ENCODE measurements at regions not wholly inside any gene's neighbourhood (a gene's known extent, or its start where the extent isn't known, plus 50 kb on each side); places are given as distances from the start of the nearest gene placed in this dataset.

DNA sequence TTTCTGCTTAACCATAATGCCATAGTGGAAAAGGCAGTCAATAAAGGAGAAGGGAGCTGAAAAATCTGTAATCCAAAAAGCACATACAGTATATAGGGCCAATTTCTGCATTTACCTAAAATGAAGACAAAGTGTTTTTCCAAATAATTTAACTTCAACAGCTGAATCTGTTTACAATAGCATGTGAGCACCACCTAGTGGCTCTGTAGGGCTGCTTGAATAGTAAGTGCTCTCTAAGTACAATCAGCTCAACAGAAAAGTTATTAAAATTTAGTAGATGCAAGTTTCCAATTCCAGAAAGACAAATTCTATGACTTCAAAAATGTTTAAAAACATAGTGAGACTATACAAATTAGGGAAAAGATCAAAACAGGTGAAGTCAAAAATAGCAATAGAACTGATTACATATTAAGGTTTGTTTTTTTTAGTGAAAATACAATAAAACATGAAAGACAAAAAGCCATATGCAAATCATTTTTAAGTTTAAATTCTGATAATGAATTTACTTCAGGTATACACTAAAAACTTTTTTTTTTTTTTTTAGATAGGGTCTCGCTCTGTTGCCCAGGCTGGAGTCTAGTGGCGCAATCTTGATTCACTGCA is 220.0 kb downstream of the SETD4 start:
- no peak overlapping the region for H3K27ac ChIP-seq (ENCODE audit: low read length)
- H3K4me3 ChIP-seq (ENCODE audit: low read depth in 1 of 2, low read length in 2 of 2) = no peak overlapping the region
- no peaks in the 10 kb centered on the region for H3K36me3 ChIP-seq (ENCODE audit: control insufficient read depth in 1 of 2, insufficient read depth in 2 of 2, low read length in 2 of 2)
- H3K4me1 ChIP-seq (ENCODE audit: control insufficient read depth in 1 of 2, insufficient read depth in 2 of 2, low read length in 2 of 2) = no peaks in the 10 kb centered on the region
- H3K27me3 ChIP-seq (ENCODE audit: low read depth, low read length) = no peaks in the 10 kb centered on the region
- H3K9me3 ChIP-seq (ENCODE audit: control insufficient read depth in 1 of 2, low read length in 2 of 2) = no peaks in the 10 kb centered on the region

- H3K4me1 ChIP-seq (ENCODE audit: control insufficient read depth in 1 of 2, insufficient read depth in 2 of 2, low read length in 2 of 2) = no peaks in the 10 kb centered on the region
- no peak overlapping the region for H3K27ac ChIP-seq (ENCODE audit: low read length)
- H3K4me3 ChIP-seq (ENCODE audit: low read depth in 1 of 2, low read length in 2 of 2) = no peak overlapping the region
- no peaks in the 10 kb centered on the region for H3K9me3 ChIP-seq (ENCODE audit: control insufficient read depth in 1 of 2, low read length in 2 of 2)
- no peaks in the 10 kb centered on the region for H3K36me3 ChIP-seq (ENCODE audit: control insufficient read depth in 1 of 2, insufficient read depth in 2 of 2, low read length in 2 of 2)
- H3K27me3 ChIP-seq (ENCODE audit: low read depth, low read length) = no peaks in the 10 kb centered on the region
These were observed 221.2 kb downstream of the SETD4 start for GRCh38 chr21:35838987-35839763.

GRCh38 chr21:35838350-35838749 is 222.0 kb downstream of the SETD4 start:
- Histone ChIP-seq H3K27ac (ENCODE audit: low read length) (no peak overlapping the region), H3K4me3 (ENCODE audit: low read depth in 1 of 2, low read length in 2 of 2) (no peak overlapping the region), H3K27me3 (ENCODE audit: low read depth, low read length) (no peaks in the 10 kb centered on the region), H3K36me3 (ENCODE audit: control insufficient read depth in 1 of 2, insufficient read depth in 2 of 2, low read length in 2 of 2) (no peaks in the 10 kb centered on the region), H3K4me1 (ENCODE audit: control insufficient read depth in 1 of 2, insufficient read depth in 2 of 2, low read length in 2 of 2) (no peaks in the 10 kb centered on the region), H3K9me3 (ENCODE audit: control insufficient read depth in 1 of 2, low read length in 2 of 2) (no peaks in the 10 kb centered on the region)

DNA sequence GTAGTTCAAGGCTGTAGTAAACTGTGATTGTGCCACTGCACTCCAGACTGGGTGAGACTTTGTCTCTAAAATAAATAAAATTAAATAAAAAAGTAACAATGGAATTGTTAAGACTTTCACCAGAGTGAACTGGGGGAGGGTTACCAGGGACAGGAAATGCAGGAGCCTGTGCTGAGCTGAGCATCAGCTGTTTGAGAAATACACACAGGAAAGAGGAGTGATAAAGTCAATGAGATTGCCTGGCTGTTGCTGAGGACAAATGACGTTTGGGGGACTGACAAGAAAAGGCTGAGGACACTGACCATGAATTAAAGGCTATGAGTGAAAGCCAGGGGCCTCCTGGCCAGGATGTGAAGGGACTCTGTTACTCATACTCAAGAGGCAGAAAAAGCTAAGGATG is 226.3 kb downstream of the SETD4 start:
- Histone ChIP-seq H3K27me3 (ENCODE audit: low read depth, low read length) (no peaks in the 10 kb centered on the region), H3K4me3 (ENCODE audit: low read depth in 1 of 2, low read length in 2 of 2) (no peak overlapping the region), H3K4me1 (ENCODE audit: control insufficient read depth in 1 of 2, insufficient read depth in 2 of 2, low read length in 2 of 2) (no peaks in the 10 kb centered on the region), H3K27ac (ENCODE audit: low read length) (no peak overlapping the region), H3K9me3 (ENCODE audit: control insufficient read depth in 1 of 2, low read length in 2 of 2) (no peaks in the 10 kb centered on the region), H3K36me3 (ENCODE audit: control insufficient read depth in 1 of 2, insufficient read depth in 2 of 2, low read length in 2 of 2) (no peaks in the 10 kb centered on the region)

GRCh38 chr21:35833388-35833787 is 226.9 kb downstream of the SETD4 start:
- Histone ChIP-seq H3K36me3 (ENCODE audit: control insufficient read depth in 1 of 2, insufficient read depth in 2 of 2, low read length in 2 of 2) (no peaks in the 10 kb centered on the region), H3K4me3 (ENCODE audit: low read depth in 1 of 2, low read length in 2 of 2) (no peak overlapping the region), H3K9me3 (ENCODE audit: control insufficient read depth in 1 of 2, low read length in 2 of 2) (no peaks in the 10 kb centered on the region), H3K4me1 (ENCODE audit: control insufficient read depth in 1 of 2, insufficient read depth in 2 of 2, low read length in 2 of 2) (no peaks in the 10 kb centered on the region), H3K27me3 (ENCODE audit: low read depth, low read length) (no peaks in the 10 kb centered on the region), H3K27ac (ENCODE audit: low read length) (no peak overlapping the region)

GRCh38 chr21:35831230-35831629 is 229.1 kb downstream of the SETD4 start:
- H3K36me3 ChIP-seq (ENCODE audit: control insufficient read depth in 1 of 2, insufficient read depth in 2 of 2, low read length in 2 of 2) = no peaks in the 10 kb centered on the region
- H3K9me3 ChIP-seq (ENCODE audit: control insufficient read depth in 1 of 2, low read length in 2 of 2) = no peaks in the 10 kb centered on the region
- H3K4me1 ChIP-seq (ENCODE audit: control insufficient read depth in 1 of 2, insufficient read depth in 2 of 2, low read length in 2 of 2) = no peaks in the 10 kb centered on the region
- no peak overlapping the region for H3K4me3 ChIP-seq (ENCODE audit: low read depth in 1 of 2, low read length in 2 of 2)
- no peaks in the 10 kb centered on the region for H3K27me3 ChIP-seq (ENCODE audit: low read depth, low read length)
- H3K27ac ChIP-seq (ENCODE audit: low read length) = no peak overlapping the region

DNA sequence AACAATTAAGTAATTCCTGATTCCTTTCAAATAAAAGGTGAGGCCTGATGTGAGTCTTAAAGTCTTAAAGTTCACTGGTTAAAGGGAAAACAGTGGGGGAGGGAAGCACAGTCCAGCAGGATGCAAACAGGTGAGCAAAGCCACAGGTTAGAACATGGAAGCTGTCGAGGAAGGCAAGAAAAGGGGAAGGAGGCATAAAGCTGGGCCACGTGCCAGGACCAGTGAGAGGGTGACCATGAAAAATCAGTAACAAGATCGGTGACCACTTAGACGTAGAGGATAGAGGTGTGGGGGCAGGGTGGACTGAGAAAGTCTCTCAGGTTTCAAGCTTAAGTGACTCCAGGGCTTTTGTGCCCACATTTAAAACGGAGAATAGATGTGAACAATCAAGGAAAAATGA is 231.3 kb downstream of the SETD4 start:
- H3K4me3 ChIP-seq (ENCODE audit: low read depth in 1 of 2, low read length in 2 of 2) = no peak overlapping the region
- no peaks in the 10 kb centered on the region for H3K4me1 ChIP-seq (ENCODE audit: control insufficient read depth in 1 of 2, insufficient read depth in 2 of 2, low read length in 2 of 2)
- no peaks in the 10 kb centered on the region for H3K9me3 ChIP-seq (ENCODE audit: control insufficient read depth in 1 of 2, low read length in 2 of 2)

GRCh38 chr21:35828161-35828560 is 232.2 kb downstream of the SETD4 start:
- Histone ChIP-seq H3K4me1 (ENCODE audit: control insufficient read depth in 1 of 2, insufficient read depth in 2 of 2, low read length in 2 of 2) (no peaks in the 10 kb centered on the region), H3K27ac (ENCODE audit: low read length) (no peak overlapping the region), H3K27me3 (ENCODE audit: low read depth, low read length) (no peaks in the 10 kb centered on the region), H3K4me3 (ENCODE audit: low read depth in 1 of 2, low read length in 2 of 2) (no peak overlapping the region), H3K9me3 (ENCODE audit: control insufficient read depth in 1 of 2, low read length in 2 of 2) (no peaks in the 10 kb centered on the region), H3K36me3 (ENCODE audit: control insufficient read depth in 1 of 2, insufficient read depth in 2 of 2, low read length in 2 of 2) (no peaks in the 10 kb centered on the region)

More for the DNA sequence above, 231.3 kb downstream of the SETD4 start:
- no peak overlapping the region for H3K27ac ChIP-seq (ENCODE audit: low read length)
- no peaks in the 10 kb centered on the region for H3K36me3 ChIP-seq (ENCODE audit: control insufficient read depth in 1 of 2, insufficient read depth in 2 of 2, low read length in 2 of 2)
- no peaks in the 10 kb centered on the region for H3K27me3 ChIP-seq (ENCODE audit: low read depth, low read length)

DNA sequence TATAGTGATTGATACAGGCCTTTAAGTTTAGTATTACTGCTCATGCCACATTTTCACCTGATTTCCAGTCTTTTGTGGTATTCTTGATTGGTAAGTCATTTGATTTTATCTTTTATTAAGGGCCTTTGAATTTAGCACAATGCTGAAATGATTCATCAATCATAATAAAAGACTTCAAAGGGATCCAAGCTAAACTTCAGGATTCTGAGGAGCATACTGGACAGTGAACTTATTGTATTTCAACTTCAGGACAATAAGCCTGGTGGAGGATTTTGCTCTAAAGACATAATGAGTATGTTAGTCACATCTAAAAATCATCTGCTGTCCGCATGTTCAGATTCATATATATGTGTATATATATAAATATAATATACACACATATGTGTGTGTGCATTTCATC is 233.3 kb downstream of the SETD4 start:
- no peak overlapping the region for H3K4me3 ChIP-seq (ENCODE audit: low read depth in 1 of 2, low read length in 2 of 2)
- H3K27ac ChIP-seq (ENCODE audit: low read length) = no peak overlapping the region
- H3K36me3 ChIP-seq (ENCODE audit: control insufficient read depth in 1 of 2, insufficient read depth in 2 of 2, low read length in 2 of 2) = no peaks in the 10 kb centered on the region
- H3K9me3 ChIP-seq (ENCODE audit: control insufficient read depth in 1 of 2, low read length in 2 of 2) = no peaks in the 10 kb centered on the region
- no peaks in the 10 kb centered on the region for H3K27me3 ChIP-seq (ENCODE audit: low read depth, low read length)
- no peaks in the 10 kb centered on the region for H3K4me1 ChIP-seq (ENCODE audit: control insufficient read depth in 1 of 2, insufficient read depth in 2 of 2, low read length in 2 of 2)

DNA sequence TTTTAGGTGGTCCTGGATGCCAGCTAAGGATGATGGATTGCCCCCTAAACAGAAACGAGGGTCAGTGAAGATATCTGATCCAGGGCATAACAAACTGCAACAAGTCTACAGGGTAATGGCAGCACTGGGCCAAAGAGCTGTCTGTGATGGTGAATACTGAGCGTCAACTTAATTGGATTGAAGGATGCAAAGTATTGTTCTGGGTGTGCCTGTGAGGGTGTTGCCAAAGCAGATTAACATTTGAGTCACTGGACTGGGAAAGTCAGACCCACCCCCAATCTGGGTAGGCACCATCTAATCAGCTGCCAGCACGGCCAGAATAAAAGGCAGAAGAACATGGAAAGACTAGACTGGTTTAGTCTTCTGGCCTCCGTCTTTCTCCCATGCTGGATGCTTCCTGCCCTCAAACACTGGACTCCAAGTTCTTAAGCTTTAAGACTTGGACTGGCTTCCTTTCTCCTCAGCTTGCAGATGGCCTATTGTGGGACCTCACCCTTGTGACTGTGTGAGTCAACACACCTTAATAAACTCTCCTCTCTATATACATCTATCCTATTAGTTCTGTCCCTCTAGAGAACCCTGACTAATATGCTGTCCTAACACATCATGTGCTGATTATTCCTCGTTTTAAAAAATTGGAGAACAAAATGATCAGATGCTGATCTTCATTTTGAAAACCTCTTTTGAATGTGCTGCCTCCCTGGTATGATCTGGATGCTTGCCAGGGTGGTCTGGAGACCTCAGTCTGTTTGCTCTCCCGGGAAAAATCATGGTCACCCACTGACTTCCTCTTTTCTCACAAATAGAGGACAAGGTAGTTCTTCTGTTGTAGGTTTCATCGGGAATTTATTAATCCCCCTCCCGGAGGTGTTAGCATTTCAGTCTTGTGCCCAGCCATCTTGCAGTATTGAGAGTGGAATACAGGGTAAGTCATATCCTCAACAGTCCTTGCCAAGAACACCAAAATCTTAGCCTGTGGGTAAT is 234.7 kb downstream of the SETD4 start:
- Histone ChIP-seq H3K27me3 (ENCODE audit: low read depth, low read length) (no peaks in the 10 kb centered on the region), H3K36me3 (ENCODE audit: control insufficient read depth in 1 of 2, insufficient read depth in 2 of 2, low read length in 2 of 2) (no peaks in the 10 kb centered on the region), H3K9me3 (ENCODE audit: control insufficient read depth in 1 of 2, low read length in 2 of 2) (no peaks in the 10 kb centered on the region), H3K4me1 (ENCODE audit: control insufficient read depth in 1 of 2, insufficient read depth in 2 of 2, low read length in 2 of 2) (no peaks in the 10 kb centered on the region), H3K27ac (ENCODE audit: low read length) (no peak overlapping the region), H3K4me3 (ENCODE audit: low read depth in 1 of 2, low read length in 2 of 2) (no peak overlapping the region)

DNA sequence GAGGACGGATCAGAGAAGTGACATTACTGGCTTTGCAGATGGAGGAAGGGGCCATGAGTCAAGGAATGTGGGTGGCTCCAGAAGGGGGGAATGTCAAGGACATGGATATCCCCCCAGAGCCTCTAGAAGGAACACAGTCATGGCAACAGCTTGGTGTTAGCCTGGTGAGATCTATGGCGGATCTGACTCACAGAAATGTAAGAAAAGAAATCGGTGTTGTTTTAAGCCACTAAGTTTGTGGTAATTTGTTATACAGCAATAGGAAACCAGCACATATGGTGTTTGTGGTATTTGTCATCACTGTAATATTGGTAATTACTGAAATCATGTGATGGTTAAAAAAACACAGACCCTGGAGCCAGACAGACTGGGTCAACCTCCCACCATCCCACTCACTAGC is 236.2 kb downstream of the SETD4 start:
- Histone ChIP-seq H3K27ac (ENCODE audit: low read length) (no peak overlapping the region), H3K4me3 (ENCODE audit: low read depth in 1 of 2, low read length in 2 of 2) (no peak overlapping the region)

More for the DNA sequence above, 236.2 kb downstream of the SETD4 start:
- no peaks in the 10 kb centered on the region for H3K4me1 ChIP-seq (ENCODE audit: control insufficient read depth in 1 of 2, insufficient read depth in 2 of 2, low read length in 2 of 2)
- H3K27me3 ChIP-seq (ENCODE audit: low read depth, low read length) = no peaks in the 10 kb centered on the region
- H3K9me3 ChIP-seq (ENCODE audit: control insufficient read depth in 1 of 2, low read length in 2 of 2) = no peaks in the 10 kb centered on the region
- no peaks in the 10 kb centered on the region for H3K36me3 ChIP-seq (ENCODE audit: control insufficient read depth in 1 of 2, insufficient read depth in 2 of 2, low read length in 2 of 2)
